ENCODE measurements at regions not wholly inside any gene's neighbourhood (a gene's known extent, or its start where the extent isn't known, plus 50 kb on each side); places are given as distances from the start of the nearest gene placed in this dataset.
"Not testable (repeated sequence)": the region's sequence is repeated elsewhere in the genome, so short reads cannot be mapped to it uniquely, and the experiment has no call there.

DNA sequence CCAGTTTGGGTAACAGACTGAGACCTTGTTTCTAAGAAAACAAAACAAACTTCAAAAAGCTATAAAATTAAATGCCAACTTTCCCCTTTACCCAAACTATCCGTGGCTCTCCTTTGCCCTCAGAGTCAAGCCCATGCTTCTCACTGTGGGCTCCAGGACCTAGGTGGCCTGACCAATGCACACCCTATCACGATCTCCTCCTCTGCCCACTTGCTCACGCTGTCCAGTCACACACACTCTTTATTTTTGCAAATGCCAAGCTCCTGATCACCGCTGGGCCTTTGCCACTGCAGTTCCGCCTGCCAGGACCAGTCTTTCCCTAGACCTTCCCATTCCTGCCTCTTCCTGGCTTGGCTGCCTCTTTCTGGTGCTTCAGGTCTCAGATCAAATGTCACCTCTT lies 177.1 kb upstream of the TPTE start:
- not testable (repeated sequence) for TF ChIP-seq CTCF (conservative IDR thresholded peaks at IDR 0.05; ENCODE audit: low read length); EZH2phosphoT487 (IDR thresholded peaks at IDR 0.05; ENCODE audit: borderline replicate concordance, low read depth, low read length)

All from OCI-LY7 (cell line).